GM21447 (cell line): ENCODE measurements at regions not wholly inside any gene's neighbourhood (a gene's known extent, or its start where the extent isn't known, plus 50 kb on each side); places are given as distances from the start of the nearest gene placed in this dataset.

Experiments
- ATAC-seq: cut with Tn5 transposase; IDR thresholded peaks from one replicate; pipeline ENCODE4 v1.9.1; 2021; ENCODE audit not compliant: unreplicated experiment

DNA sequence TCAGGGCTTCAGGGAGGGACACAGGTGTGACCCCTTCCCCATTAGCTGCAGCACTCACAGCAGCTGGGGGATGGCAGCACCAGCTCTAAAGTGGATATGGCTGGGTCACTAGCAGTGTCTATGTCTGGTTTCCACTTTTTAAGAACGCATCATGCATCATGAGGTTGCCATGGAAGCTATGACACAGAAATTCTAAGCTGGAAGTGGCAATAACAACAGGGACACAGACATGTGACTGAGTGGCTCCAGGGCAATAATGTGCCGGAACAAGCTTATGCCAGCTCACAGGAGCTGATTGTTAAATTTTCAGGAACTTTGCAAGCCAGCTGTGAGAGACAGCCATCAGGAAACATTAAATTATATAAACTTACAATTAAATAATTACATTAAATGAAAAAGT, 51.2 kb upstream of the NFASC start:
- no peak for ATAC-seq
